COLO829 (cell line): ENCODE measurements at regions not wholly inside any gene's neighbourhood (a gene's known extent, or its start where the extent isn't known, plus 50 kb on each side); places are given as distances from the start of the nearest gene placed in this dataset.

ENCODE experiments used
- DNase-seq: peaks from one replicate; pipeline ENCODE4 v3.0.0; 2012; ENCODE audit warnings: low spot score

- DNase-seq = no peak
Observed at GRCh38 chr4:24666816-24667477, 82.6 kb upstream of the DHX15 start.

- DNase-seq = no peak
Observed at GRCh38 chr4:24668956-24669355, 84.6 kb upstream of the DHX15 start.

GRCh38 chr4:24669751-24670150 is 85.4 kb upstream of the DHX15 start:
- DNase-seq = no peak

GRCh38 chr4:24671849-24672248 is 87.5 kb upstream of the DHX15 start:
- DNase-seq = no peak

- no peak for DNase-seq
Observed at GRCh38 chr4:24672880-24673279, 88.5 kb upstream of the DHX15 start.

GRCh38 chr4:24674279-24674678 is 89.9 kb upstream of the DHX15 start:
- no peak for DNase-seq

GRCh38 chr4:24675721-24676389 is 91.5 kb upstream of the DHX15 start:
- DNase-seq = no peak

GRCh38 chr4:24677909-24678308 is 93.6 kb upstream of the DHX15 start:
- DNase-seq = no peak

GRCh38 chr4:24680746-24681448 is 96.5 kb upstream of the DHX15 start:
- DNase-seq = no peak

GRCh38 chr4:24683116-24683515 is 98.8 kb upstream of the DHX15 start:
- no peak for DNase-seq

GRCh38 chr4:24686866-24687692 is 102.7 kb upstream of the DHX15 start:
- DNase-seq = no peak

GRCh38 chr4:24688453-24688852 is 104.1 kb upstream of the DHX15 start:
- no peak for DNase-seq

GRCh38 chr4:24689212-24689611 is 104.9 kb upstream of the DHX15 start:
- no peak for DNase-seq

GRCh38 chr4:24690436-24690835 is 104.9 kb upstream of the SOD3 start:
- DNase-seq = no peak

- DNase-seq = no peak
Observed at GRCh38 chr4:24693636-24694035, 101.7 kb upstream of the SOD3 start.

GRCh38 chr4:24700118-24700517 is 95.3 kb upstream of the SOD3 start:
- no peak for DNase-seq

- no peak for DNase-seq
Observed at GRCh38 chr4:24701683-24702082, 93.7 kb upstream of the SOD3 start.

GRCh38 chr4:24702281-24702680 is 93.1 kb upstream of the SOD3 start:
- no peak for DNase-seq

- no peak for DNase-seq
Observed at GRCh38 chr4:24703298-24703697, 92.1 kb upstream of the SOD3 start.

GRCh38 chr4:24704149-24704548 is 91.2 kb upstream of the SOD3 start:
- DNase-seq = no peak

- no peak for DNase-seq
Observed at GRCh38 chr4:24705016-24705753, 90.2 kb upstream of the SOD3 start.

GRCh38 chr4:24713604-24714003 is 81.8 kb upstream of the SOD3 start:
- no peak for DNase-seq
